Body of pancreas (tissue), 4 donors: ENCODE measurements at regions not wholly inside any gene's neighbourhood (a gene's known extent, or its start where the extent isn't known, plus 50 kb on each side); places are given as distances from the start of the nearest gene placed in this dataset.

Experiments
- ATAC-seq: fragments of 150-250 bp; one replicate; pipeline ENCODE4 v1.9.1; 2016
- DNase-seq, 4 donors: peaks; one replicate each; pipeline ENCODE4 v3.0.0-alpha.2; 2019
- H3K27ac ChIP-seq, 4 donors: fragments of 200-600 bp; sonication (generic); 1 replicate in 3 of 4; 2 replicates in 1 of 4; pipeline versions ENCODE4 v1.5.1 to v1.6.1; 2016 to 2019; ENCODE audit warnings: mild to moderate bottlenecking in 1 of 4, mixed read lengths in 1 of 4, moderate library complexity in 1 of 4
- H3K27me3 ChIP-seq, 2 donors: fragments of 200-600 bp; sonication (generic); one replicate each; pipeline ENCODE4 v1.6.0; 2016; ENCODE audit warnings: mild to moderate bottlenecking in 1 of 2
- H3K36me3 ChIP-seq, 2 donors: fragments of 200-600 bp; sonication (generic); replicated peaks in 1 of 2; 2 replicates each; pipeline ENCODE4 v1.5.1; 2016; ENCODE audit warnings: low read depth in 2 of 2; ENCODE audit not compliant: insufficient read depth in 1 of 2
- H3K4me1 ChIP-seq: fragments of 200-600 bp; sonication (generic); one replicate; pipeline ENCODE4 v1.6.0; 2016
- H3K4me3 ChIP-seq, 2 donors: fragments of 200-600 bp; sonication (generic); 1 replicate in 1 of 2; 2 replicates in 1 of 2; pipeline ENCODE4 v1.5.1; 2016 to 2019
- H3K9me3 ChIP-seq, 3 donors: fragments of 200-600 bp; sonication (generic); 1 replicate in 2 of 3; 2 replicates in 1 of 3; pipeline ENCODE4 v1.5.1; 2016
- POLR2A ChIP-seq, 3 donors: fragments of 450-650 bp; IDR thresholded peaks; one replicate each; pipeline ENCODE4 v1.6.1; 2016; ENCODE audit warnings: antibody characterized with exemption in 3 of 3, mild to moderate bottlenecking in 2 of 3
- WGBS, 2 donors: methylation state at CpG; one replicate each; pipeline ENCODE4 v1.1.5; 2017; 5-methylcytosine and 5-hydroxymethylcytosine counted together
- intact Hi-C: fragments of 100-400 bp; cut with DNase I; formaldehyde crosslinking; loops from one replicate; pipeline ENCODE4 v1.15.1; 2023
- TF ChIP-seq, protein P1 (sequence below), 7 experiments: fragments of 450-650 bp in 4 of 7; fragments of 200-600 bp in 3 of 7; sonication (generic) in 3 of 7; IDR thresholded peaks; one replicate each; pipeline ENCODE4 v1.5.1; 2016 to 2019; ENCODE audit warnings: antibody characterized with exemption in 7 of 7

DNA sequence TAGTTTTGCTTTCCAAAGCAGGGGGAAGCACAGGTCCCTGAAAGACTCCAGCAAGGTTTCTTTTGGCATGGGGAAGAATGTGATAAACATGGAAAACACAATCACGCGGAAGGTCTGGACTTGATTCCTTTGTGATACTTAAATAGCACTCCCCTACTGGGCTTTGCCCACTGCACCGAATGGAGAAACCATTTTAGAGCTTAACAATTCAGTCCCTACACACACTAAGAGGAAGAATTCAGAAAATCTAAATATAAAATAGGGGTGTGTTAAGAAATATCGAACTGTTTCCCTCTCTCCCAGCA lies 71.4 kb upstream of the NHSL1 start:
- no peak for DNase-seq
- H3K27me3 ChIP-seq: no peaks in the 10 kb centered on the region
- H3K27ac ChIP-seq: peak overlapping the region in 1 of 4 donors; percentile 29
- no peaks in the 10 kb centered on the region for H3K9me3 ChIP-seq
- intact Hi-C loops: no loop called here
- ATAC-seq: no peak
- TF ChIP-seq POLR2A (IDR thresholded peaks at IDR 0.05): no peak
- TF ChIP-seq, protein P1, sequence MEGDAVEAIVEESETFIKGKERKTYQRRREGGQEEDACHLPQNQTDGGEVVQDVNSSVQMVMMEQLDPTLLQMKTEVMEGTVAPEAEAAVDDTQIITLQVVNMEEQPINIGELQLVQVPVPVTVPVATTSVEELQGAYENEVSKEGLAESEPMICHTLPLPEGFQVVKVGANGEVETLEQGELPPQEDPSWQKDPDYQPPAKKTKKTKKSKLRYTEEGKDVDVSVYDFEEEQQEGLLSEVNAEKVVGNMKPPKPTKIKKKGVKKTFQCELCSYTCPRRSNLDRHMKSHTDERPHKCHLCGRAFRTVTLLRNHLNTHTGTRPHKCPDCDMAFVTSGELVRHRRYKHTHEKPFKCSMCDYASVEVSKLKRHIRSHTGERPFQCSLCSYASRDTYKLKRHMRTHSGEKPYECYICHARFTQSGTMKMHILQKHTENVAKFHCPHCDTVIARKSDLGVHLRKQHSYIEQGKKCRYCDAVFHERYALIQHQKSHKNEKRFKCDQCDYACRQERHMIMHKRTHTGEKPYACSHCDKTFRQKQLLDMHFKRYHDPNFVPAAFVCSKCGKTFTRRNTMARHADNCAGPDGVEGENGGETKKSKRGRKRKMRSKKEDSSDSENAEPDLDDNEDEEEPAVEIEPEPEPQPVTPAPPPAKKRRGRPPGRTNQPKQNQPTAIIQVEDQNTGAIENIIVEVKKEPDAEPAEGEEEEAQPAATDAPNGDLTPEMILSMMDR (IDR thresholded peaks at IDR 0.05): no peak
- WGBS, 2 donors: 58 to 72% methylated on average over 4 of the region's 4 CpGs
- peaks cover 10% of the 10 kb centered on the region for H3K4me1 ChIP-seq
- H3K4me3 ChIP-seq: no peak overlapping the region
- no peaks in the 10 kb centered on the region for H3K36me3 ChIP-seq

DNA sequence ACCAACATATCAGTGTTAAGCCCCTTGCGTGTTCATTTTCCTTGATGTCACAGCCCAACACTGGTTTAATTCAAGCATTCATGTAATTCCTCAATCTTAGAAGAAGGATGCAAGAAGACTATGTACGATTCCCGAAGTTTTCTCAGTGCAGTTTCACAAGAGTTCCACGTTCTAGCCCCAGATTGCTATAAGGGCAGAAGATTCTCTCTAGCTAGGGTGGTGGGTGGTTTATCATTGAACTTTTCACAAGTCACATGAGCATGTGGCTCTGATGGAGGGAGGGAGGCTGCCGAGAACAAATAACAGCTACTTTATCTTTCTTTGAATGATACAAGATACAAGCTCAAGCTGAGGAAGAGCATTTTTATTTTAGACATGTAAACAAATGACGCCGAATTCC lies 71.9 kb upstream of the NHSL1 start:
- no peaks in the 10 kb centered on the region for H3K27me3 ChIP-seq
- WGBS, 2 donors: 55 to 65% methylated on average over 7 of the region's 7 CpGs
- no peaks in the 10 kb centered on the region for H3K36me3 ChIP-seq
- TF ChIP-seq, protein P1 (IDR thresholded peaks at IDR 0.05): no peak
- no peak for TF ChIP-seq POLR2A (IDR thresholded peaks at IDR 0.05)
- H3K9me3 ChIP-seq: no peaks in the 10 kb centered on the region
- H3K4me1 ChIP-seq: peaks cover 10% of the 10 kb centered on the region
- no peak overlapping the region for H3K4me3 ChIP-seq
- intact Hi-C loops: no loop called here
- DNase-seq (no peak), ATAC-seq (no peak)
- H3K27ac ChIP-seq: no peak overlapping the region

DNA sequence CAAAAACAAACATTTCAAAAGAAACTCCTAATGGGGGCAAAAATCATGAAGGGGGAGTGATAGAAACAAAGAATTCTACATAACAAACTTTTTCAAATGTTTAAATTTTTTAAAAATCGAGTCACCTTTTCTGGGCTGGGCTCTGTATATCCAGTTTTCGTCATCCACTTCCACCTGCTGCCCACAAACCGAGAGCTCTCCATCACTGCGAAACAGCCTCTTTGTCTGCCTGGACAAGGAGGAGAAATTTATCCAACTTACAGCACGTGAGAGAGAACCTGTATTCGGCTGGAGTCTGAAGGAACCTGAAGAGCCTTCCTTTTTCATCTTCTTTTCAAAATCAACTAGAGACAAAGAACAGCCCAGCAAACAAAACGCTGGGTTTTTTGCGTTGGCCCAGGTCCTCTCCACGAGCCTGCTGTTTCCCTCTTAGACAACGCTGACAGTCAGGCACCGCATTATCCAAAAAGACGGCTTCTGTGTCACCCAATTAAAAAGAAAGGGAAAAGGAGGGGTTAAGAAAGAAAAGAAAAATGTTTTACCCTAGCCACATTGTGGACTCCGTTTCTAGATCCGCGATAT lies 72.4 kb upstream of the NHSL1 start:
- H3K36me3 ChIP-seq: no peaks in the 10 kb centered on the region
- ATAC-seq (peak; percentile 23), DNase-seq (no peak)
- H3K9me3 ChIP-seq: no peaks in the 10 kb centered on the region
- peaks cover 10% of the 10 kb centered on the region for H3K4me1 ChIP-seq
- no peak for TF ChIP-seq POLR2A (IDR thresholded peaks at IDR 0.05)
- TF ChIP-seq, protein P1 (IDR thresholded peaks at IDR 0.05): no peak
- H3K4me3 ChIP-seq: no peak overlapping the region
- WGBS, 2 donors: 11 to 18% methylated on average over 15 of the region's 15 CpGs
- H3K27ac ChIP-seq: peak overlapping the region in 2 of 4 donors; percentile 65
- intact Hi-C loops: no loop called here
- no peaks in the 10 kb centered on the region for H3K27me3 ChIP-seq

DNA sequence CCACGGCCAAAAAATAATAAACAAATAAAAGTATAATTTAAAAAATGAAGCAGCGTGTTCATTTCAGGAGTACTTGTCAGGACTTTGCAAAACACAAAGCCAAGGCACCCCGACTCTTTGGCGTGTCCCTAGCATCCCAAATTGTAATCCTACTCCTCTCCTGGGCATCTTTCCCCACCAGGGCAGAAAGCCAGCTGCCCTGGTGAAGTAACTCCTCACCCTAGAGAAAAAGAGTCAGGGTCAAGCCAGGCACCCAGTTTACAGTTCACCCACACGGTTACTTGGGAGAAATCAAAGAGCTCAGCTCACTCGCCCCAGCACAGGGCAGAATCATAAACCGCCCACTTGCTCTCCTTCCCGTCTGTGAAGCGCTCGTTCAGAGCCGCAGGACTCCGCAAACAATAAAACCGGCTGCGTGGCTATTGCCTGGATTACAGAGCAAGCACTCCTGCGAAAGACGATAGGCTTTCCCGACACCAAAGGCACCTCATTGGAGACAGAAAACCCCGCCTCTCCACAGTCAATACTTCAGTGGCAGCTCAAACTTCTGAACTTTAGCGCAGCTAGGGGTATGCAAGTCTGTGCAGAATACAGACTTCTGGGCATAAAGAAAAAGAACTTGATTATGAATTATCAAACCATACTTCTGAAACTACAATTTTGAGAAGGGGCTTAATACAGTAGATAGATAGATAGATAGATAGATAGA lies 73.0 kb upstream of the NHSL1 start:
- Histone ChIP-seq H3K4me3 (no peak overlapping the region), H3K27ac (peak overlapping the region in 3 of 4 donors; percentile 65), H3K9me3 (no peaks in the 10 kb centered on the region), H3K36me3 (no peaks in the 10 kb centered on the region), H3K27me3 (no peaks in the 10 kb centered on the region), H3K4me1 (peaks cover 10% of the 10 kb centered on the region)
- 2 to 3% methylated on average over 19 of the region's 19 CpGs for WGBS, 2 donors
- peak; percentile 78 to 90 (median 86) for DNase-seq
- intact Hi-C loops: no loop called here
- peak; percentile 96 for ATAC-seq
- TF ChIP-seq, protein P1 (IDR thresholded peaks at IDR 0.05): peak in 3 of 7 experiments; percentile 3 to 15 (median 9)
- peak; percentile 9 to 80 (median 63) for TF ChIP-seq POLR2A (IDR thresholded peaks at IDR 0.05)

DNA sequence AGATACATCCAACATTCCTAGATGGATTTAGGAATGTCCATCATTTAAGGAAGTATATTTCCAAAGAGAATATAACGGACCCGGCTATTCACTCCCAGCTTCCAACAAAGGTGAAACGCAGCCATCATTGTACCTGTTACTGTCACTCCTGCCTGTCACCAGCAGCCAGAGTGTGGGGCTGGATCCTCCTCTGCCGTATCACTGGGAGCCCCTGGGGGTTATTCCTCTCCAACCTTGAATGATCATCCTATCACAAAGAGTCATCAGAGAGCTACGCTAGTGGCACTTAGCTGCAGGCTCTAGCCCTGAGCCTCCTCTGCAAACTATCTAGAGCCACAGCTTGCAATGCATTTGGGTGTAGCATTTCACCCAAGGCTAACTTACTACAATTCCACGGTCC lies 73.6 kb upstream of the NHSL1 start:
- TF ChIP-seq POLR2A (IDR thresholded peaks at IDR 0.05): no peak
- TF ChIP-seq, protein P1 (IDR thresholded peaks at IDR 0.05): no peak
- Histone ChIP-seq H3K27me3 (no peaks in the 10 kb centered on the region), H3K9me3 (no peaks in the 10 kb centered on the region), H3K4me3 (no peak overlapping the region), H3K36me3 (no peaks in the 10 kb centered on the region), H3K4me1 (peaks cover 10% of the 10 kb centered on the region), H3K27ac (peak overlapping the region in 1 of 4 donors; percentile 65)
- 48 to 68% methylated on average over 6 of the region's 6 CpGs for WGBS, 2 donors
- intact Hi-C loops: no loop called here
- ATAC-seq (no peak), DNase-seq (no peak)
